NCI-H69 (cell line): ENCODE measurements at regions not wholly inside any gene's neighbourhood (a gene's known extent, or its start where the extent isn't known, plus 50 kb on each side); places are given as distances from the start of the nearest gene placed in this dataset.

Experiments used
- DNase-seq: peaks from one replicate; lab custom pipeline; 2025; lab: John Stamatoyannopoulos, UW

- DNase-seq: no peak
Measured at GRCh38 chr13:33372251-33372919, 86.8 kb upstream of the STARD13 start.

- DNase-seq: no peak
Measured at GRCh38 chr13:33373624-33374023, 88.1 kb upstream of the STARD13 start.

GRCh38 chr13:33375421-33375820 is 89.9 kb upstream of the STARD13 start:
- DNase-seq: peak; percentile 7

- no peak for DNase-seq
Measured at GRCh38 chr13:33376212-33376611, 90.7 kb upstream of the STARD13 start.

- no peak for DNase-seq
Measured at GRCh38 chr13:33377411-33377810, 91.9 kb upstream of the STARD13 start.

- DNase-seq: no peak
Measured at GRCh38 chr13:33377825-33378224, 92.3 kb upstream of the STARD13 start.

- DNase-seq: peak; percentile 66
Measured at GRCh38 chr13:33379608-33380007, 94.1 kb upstream of the STARD13 start.

- DNase-seq: peak; percentile 10
Measured at GRCh38 chr13:33380487-33381079, 95.0 kb upstream of the STARD13 start.

GRCh38 chr13:33381180-33381579 is 95.6 kb upstream of the STARD13 start:
- DNase-seq: no peak

GRCh38 chr13:33381906-33382305 is 96.4 kb upstream of the STARD13 start:
- DNase-seq: no peak

GRCh38 chr13:33383724-33384577 is 98.4 kb upstream of the STARD13 start:
- DNase-seq: no peak

GRCh38 chr13:33388286-33388998 is 102.9 kb upstream of the STARD13 start:
- DNase-seq: no peak

- DNase-seq: peak; percentile 82
Measured at GRCh38 chr13:33392794-33393405, 107.3 kb upstream of the STARD13 start.

GRCh38 chr13:33394294-33394932 is 108.9 kb upstream of the STARD13 start:
- no peak for DNase-seq

GRCh38 chr13:33401238-33401637 is 115.7 kb upstream of the STARD13 start:
- peak; percentile 82 for DNase-seq

- DNase-seq: no peak
Measured at GRCh38 chr13:33402975-33403374, 117.4 kb upstream of the STARD13 start.

GRCh38 chr13:33403807-33404362 is 118.3 kb upstream of the STARD13 start:
- DNase-seq: no peak

GRCh38 chr13:33405371-33405770 is 119.8 kb upstream of the STARD13 start:
- no peak for DNase-seq

GRCh38 chr13:33409673-33410510 is 124.3 kb upstream of the STARD13 start:
- no peak for DNase-seq

GRCh38 chr13:33410619-33411018 is 125.1 kb upstream of the STARD13 start:
- no peak for DNase-seq
